Adrenal gland (tissue), 5 donors: ENCODE measurements at regions not wholly inside any gene's neighbourhood (a gene's known extent, or its start where the extent isn't known, plus 50 kb on each side); places are given as distances from the start of the nearest gene placed in this dataset.

Experiments used
- POLR2A ChIP-seq, 2 donors: fragments of 450-650 bp; IDR thresholded peaks; one replicate each; pipeline ENCODE4 v1.6.1; 2017; ENCODE audit warnings: antibody characterized with exemption in 2 of 2, mild to moderate bottlenecking in 2 of 2, moderate library complexity in 1 of 2
- TF ChIP-seq, protein P1 (sequence below), 6 experiments: fragments of 450-650 bp in 4 of 6; fragments of 200-600 bp in 2 of 6; sonication (generic) in 1 of 6; IDR thresholded peaks; 1 replicate in 5 of 6; 2 replicates in 1 of 6; pipeline versions ENCODE4 v1.5.1 to v1.8.0; 2016 to 2021; ENCODE audit warnings: antibody characterized with exemption in 6 of 6, mild to moderate bottlenecking in 2 of 6, moderate library complexity in 1 of 6
- donor health status: DM: no; HTN: no; CAD: no.

DNA sequence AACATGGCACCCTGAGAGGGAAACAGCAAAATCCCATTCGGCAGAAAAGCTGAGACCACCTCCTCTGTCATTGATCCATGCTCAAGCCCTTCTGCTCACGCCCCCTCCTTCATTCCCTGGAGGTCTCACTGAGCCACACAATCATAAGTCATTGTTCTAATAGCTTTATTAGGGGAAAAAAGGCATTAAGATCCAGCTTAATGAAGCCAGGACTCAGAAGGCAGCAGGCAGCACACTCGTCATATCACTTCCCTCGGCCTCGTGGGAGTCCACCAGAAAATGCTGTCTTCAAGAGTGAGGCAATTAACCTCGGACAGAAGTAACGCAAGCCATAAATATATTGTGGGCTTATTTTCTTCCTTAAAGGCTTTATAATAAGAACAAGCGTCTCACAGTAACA is 153.9 kb upstream of the PPP2R3A start:
- TF ChIP-seq, protein P1, sequence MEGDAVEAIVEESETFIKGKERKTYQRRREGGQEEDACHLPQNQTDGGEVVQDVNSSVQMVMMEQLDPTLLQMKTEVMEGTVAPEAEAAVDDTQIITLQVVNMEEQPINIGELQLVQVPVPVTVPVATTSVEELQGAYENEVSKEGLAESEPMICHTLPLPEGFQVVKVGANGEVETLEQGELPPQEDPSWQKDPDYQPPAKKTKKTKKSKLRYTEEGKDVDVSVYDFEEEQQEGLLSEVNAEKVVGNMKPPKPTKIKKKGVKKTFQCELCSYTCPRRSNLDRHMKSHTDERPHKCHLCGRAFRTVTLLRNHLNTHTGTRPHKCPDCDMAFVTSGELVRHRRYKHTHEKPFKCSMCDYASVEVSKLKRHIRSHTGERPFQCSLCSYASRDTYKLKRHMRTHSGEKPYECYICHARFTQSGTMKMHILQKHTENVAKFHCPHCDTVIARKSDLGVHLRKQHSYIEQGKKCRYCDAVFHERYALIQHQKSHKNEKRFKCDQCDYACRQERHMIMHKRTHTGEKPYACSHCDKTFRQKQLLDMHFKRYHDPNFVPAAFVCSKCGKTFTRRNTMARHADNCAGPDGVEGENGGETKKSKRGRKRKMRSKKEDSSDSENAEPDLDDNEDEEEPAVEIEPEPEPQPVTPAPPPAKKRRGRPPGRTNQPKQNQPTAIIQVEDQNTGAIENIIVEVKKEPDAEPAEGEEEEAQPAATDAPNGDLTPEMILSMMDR (IDR thresholded peaks at IDR 0.05), result no peak
- no peak for TF ChIP-seq POLR2A (IDR thresholded peaks at IDR 0.05)
